ENCODE measurements at regions not wholly inside any gene's neighbourhood (a gene's known extent, or its start where the extent isn't known, plus 50 kb on each side); places are given as distances from the start of the nearest gene placed in this dataset.
"Not testable (repeated sequence)": the region's sequence is repeated elsewhere in the genome, so short reads cannot be mapped to it uniquely, and the experiment has no call there.

- not testable (repeated sequence) for TF ChIP-seq CTCF, POLR2A (IDR thresholded peaks at IDR 0.05)
Measured at GRCh38 chr3:111006485-111006884, 65.1 kb upstream of the NECTIN3 start.
